Lower leg skin (tissue), 3 donors: ENCODE measurements at regions not wholly inside any gene's neighbourhood (a gene's known extent, or its start where the extent isn't known, plus 50 kb on each side); places are given as distances from the start of the nearest gene placed in this dataset.

Source experiments
- POLR2A ChIP-seq, 2 donors: fragments of 450-650 bp; IDR thresholded peaks; one replicate each; pipeline ENCODE4 v1.6.1; 2016 to 2017; ENCODE audit warnings: antibody characterized with exemption in 2 of 2, mild to moderate bottlenecking in 1 of 2, moderate library complexity in 1 of 2
- TF ChIP-seq, protein P1 (sequence below), 3 donors: fragments of 450-650 bp; IDR thresholded peaks; one replicate each; pipeline ENCODE4 v1.5.1; 2016; ENCODE audit warnings: antibody characterized with exemption in 3 of 3, mild to moderate bottlenecking in 3 of 3, moderate library complexity in 2 of 3

GRCh38 chr20:41984031-41984430, 365.9 kb upstream of the CHD6 start:
- TF ChIP-seq, protein P1, sequence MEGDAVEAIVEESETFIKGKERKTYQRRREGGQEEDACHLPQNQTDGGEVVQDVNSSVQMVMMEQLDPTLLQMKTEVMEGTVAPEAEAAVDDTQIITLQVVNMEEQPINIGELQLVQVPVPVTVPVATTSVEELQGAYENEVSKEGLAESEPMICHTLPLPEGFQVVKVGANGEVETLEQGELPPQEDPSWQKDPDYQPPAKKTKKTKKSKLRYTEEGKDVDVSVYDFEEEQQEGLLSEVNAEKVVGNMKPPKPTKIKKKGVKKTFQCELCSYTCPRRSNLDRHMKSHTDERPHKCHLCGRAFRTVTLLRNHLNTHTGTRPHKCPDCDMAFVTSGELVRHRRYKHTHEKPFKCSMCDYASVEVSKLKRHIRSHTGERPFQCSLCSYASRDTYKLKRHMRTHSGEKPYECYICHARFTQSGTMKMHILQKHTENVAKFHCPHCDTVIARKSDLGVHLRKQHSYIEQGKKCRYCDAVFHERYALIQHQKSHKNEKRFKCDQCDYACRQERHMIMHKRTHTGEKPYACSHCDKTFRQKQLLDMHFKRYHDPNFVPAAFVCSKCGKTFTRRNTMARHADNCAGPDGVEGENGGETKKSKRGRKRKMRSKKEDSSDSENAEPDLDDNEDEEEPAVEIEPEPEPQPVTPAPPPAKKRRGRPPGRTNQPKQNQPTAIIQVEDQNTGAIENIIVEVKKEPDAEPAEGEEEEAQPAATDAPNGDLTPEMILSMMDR (IDR thresholded peaks at IDR 0.05): no peak
- TF ChIP-seq POLR2A (IDR thresholded peaks at IDR 0.05): no peak
